ENCODE measurements at regions not wholly inside any gene's neighbourhood (a gene's known extent, or its start where the extent isn't known, plus 50 kb on each side); places are given as distances from the start of the nearest gene placed in this dataset.

GRCh38 chr1:239730378-239730777 lies 344.0 kb downstream of the CHRM3 start:
- DNase-seq (ENCODE audit: low read depth in 2 of 2): no peak

- no peak for DNase-seq (ENCODE audit: low read depth in 2 of 2)
Measured at GRCh38 chr1:239731082-239731748, 344.8 kb downstream of the CHRM3 start.

- no peak for DNase-seq (ENCODE audit: low read depth in 2 of 2)
Measured at GRCh38 chr1:239732770-239733169, 346.4 kb downstream of the CHRM3 start.

GRCh38 chr1:239733995-239734394 lies 347.6 kb downstream of the CHRM3 start:
- no peak for DNase-seq (ENCODE audit: low read depth in 2 of 2)

- no peak for DNase-seq (ENCODE audit: low read depth in 2 of 2)
Measured at GRCh38 chr1:239735111-239735510, 348.7 kb downstream of the CHRM3 start.

- no peak for DNase-seq (ENCODE audit: low read depth in 2 of 2)
Measured at GRCh38 chr1:239736479-239736878, 350.1 kb downstream of the CHRM3 start.

GRCh38 chr1:239739375-239739774 lies 352.3 kb upstream of the FMN2 start:
- no peak for DNase-seq (ENCODE audit: low read depth in 2 of 2)

- DNase-seq (ENCODE audit: low read depth in 2 of 2): peak in 1 of 2 donors; percentile 3
Measured at GRCh38 chr1:239739919-239740318, 351.8 kb upstream of the FMN2 start.

- DNase-seq (ENCODE audit: low read depth in 2 of 2): no peak
Measured at GRCh38 chr1:239742416-239743109, 349.1 kb upstream of the FMN2 start.

GRCh38 chr1:239744851-239745250 lies 346.8 kb upstream of the FMN2 start:
- DNase-seq (ENCODE audit: low read depth in 2 of 2): no peak

- no peak for DNase-seq (ENCODE audit: low read depth in 2 of 2)
Measured at GRCh38 chr1:239755107-239755912, 336.4 kb upstream of the FMN2 start.

GRCh38 chr1:239757716-239758115 lies 334.0 kb upstream of the FMN2 start:
- DNase-seq (ENCODE audit: low read depth in 2 of 2): no peak

- DNase-seq (ENCODE audit: low read depth in 2 of 2): no peak
Measured at GRCh38 chr1:239758756-239759155, 332.9 kb upstream of the FMN2 start.

GRCh38 chr1:239761509-239761908 lies 330.2 kb upstream of the FMN2 start:
- DNase-seq (ENCODE audit: low read depth in 2 of 2): no peak

- DNase-seq (ENCODE audit: low read depth in 2 of 2): no peak
Measured at GRCh38 chr1:239763850-239764249, 327.8 kb upstream of the FMN2 start.

- DNase-seq (ENCODE audit: low read depth in 2 of 2): no peak
Measured at GRCh38 chr1:239764546-239764945, 327.1 kb upstream of the FMN2 start.

GRCh38 chr1:239765163-239765562 lies 326.5 kb upstream of the FMN2 start:
- no peak for DNase-seq (ENCODE audit: low read depth in 2 of 2)

- no peak for DNase-seq (ENCODE audit: low read depth in 2 of 2)
Measured at GRCh38 chr1:239771550-239771949, 320.1 kb upstream of the FMN2 start.

- no peak for DNase-seq (ENCODE audit: low read depth in 2 of 2)
Measured at GRCh38 chr1:239772446-239772845, 319.2 kb upstream of the FMN2 start.

- DNase-seq (ENCODE audit: low read depth in 2 of 2): no peak
Measured at GRCh38 chr1:239775466-239775865, 316.2 kb upstream of the FMN2 start.

GRCh38 chr1:239778208-239778813 lies 313.4 kb upstream of the FMN2 start:
- peak in 1 of 2 donors; percentile 74 for DNase-seq (ENCODE audit: low read depth in 2 of 2)

GRCh38 chr1:239779962-239780361 lies 311.7 kb upstream of the FMN2 start:
- DNase-seq (ENCODE audit: low read depth in 2 of 2): no peak

Data from lung microvascular endothelial cell (primary cell).